Sigmoid colon (tissue), 6 donors: ENCODE measurements at regions not wholly inside any gene's neighbourhood (a gene's known extent, or its start where the extent isn't known, plus 50 kb on each side); places are given as distances from the start of the nearest gene placed in this dataset.

ENCODE experiments used
- DNase-seq: peaks from one replicate; pipeline ENCODE4 v3.0.0-alpha.2; 2019
- H3K27ac ChIP-seq, 4 donors: fragments of 200-600 bp; sonication (generic); one replicate each; pipeline ENCODE4 v1.5.1; 2016 to 2019; ENCODE audit warnings: mild to moderate bottlenecking in 1 of 4
- H3K27me3 ChIP-seq, 3 donors: fragments of 200-600 bp; sonication (generic); one replicate each; pipeline ENCODE4 v1.5.1; 2019; ENCODE audit warnings: mild to moderate bottlenecking in 1 of 3
- H3K36me3 ChIP-seq, 4 donors: fragments of 200-600 bp; sonication (generic); one replicate each; pipeline ENCODE4 v1.5.1; 2016 to 2019
- H3K4me1 ChIP-seq, 4 donors: fragments of 200-600 bp; sonication (generic); one replicate each; pipeline ENCODE4 v1.5.1; 2017 to 2019
- H3K4me3 ChIP-seq, 4 donors: fragments of 200-600 bp; sonication (generic); one replicate each; pipeline ENCODE4 v1.5.1; 2017 to 2019; ENCODE audit warnings: mild to moderate bottlenecking in 2 of 4, moderate library complexity in 1 of 4
- H3K9me3 ChIP-seq, 4 donors: fragments of 200-600 bp in 3 of 4; sonication (generic) in 3 of 4; one replicate each; pipeline versions ENCODE4 v1.5.1 to v1.6.1; 2013 to 2019
- EP300 ChIP-seq, 4 donors: sonication (generic); formaldehyde crosslinking; IDR thresholded peaks; one replicate each; pipeline ENCODE4 v1.6.1; 2017; ENCODE audit warnings: antibody characterized with exemption in 4 of 4
- POLR2A ChIP-seq, 2 donors: fragments of 450-650 bp; IDR thresholded peaks; one replicate each; pipeline ENCODE4 v1.6.1; 2016; ENCODE audit warnings: antibody characterized with exemption in 2 of 2, mild to moderate bottlenecking in 2 of 2, moderate library complexity in 2 of 2
- POLR2AphosphoS5 ChIP-seq, 4 donors: sonication (generic); formaldehyde crosslinking; IDR thresholded peaks; one replicate each; pipeline ENCODE4 v1.6.1; 2017; ENCODE audit warnings: antibody characterized with exemption in 4 of 4
- WGBS, 2 donors: extraction: QIAGEN DNeasy Blood & Tissue Kit; methylation state at CpG; one replicate each; pipeline ENCODE4 v1.1.7; 2013; 5-methylcytosine and 5-hydroxymethylcytosine counted together
- intact Hi-C: fragments of 100-400 bp; cut with DNase I; formaldehyde crosslinking; loops from one replicate; pipeline ENCODE4 v1.15.1; 2023
- small RNA-seq, 3 donors: library from RNA; depleted of rRNA; stranded (forward); fragments of <200 nt; gene quantifications; one replicate each; pipeline ENCODE3, GENCODE V24; 2016
- TF ChIP-seq, protein P1 (sequence below), 4 experiments: fragments of 450-650 bp in 3 of 4; fragments of 200-600 bp in 1 of 4; IDR thresholded peaks; one replicate each; pipeline ENCODE4 v1.5.1; 2016 to 2019; ENCODE audit warnings: antibody characterized with exemption in 4 of 4, mild to moderate bottlenecking in 3 of 4, moderate library complexity in 2 of 4
- donor health status: healthy with polysubstance abuse.
- donor health status: healthy.

DNA sequence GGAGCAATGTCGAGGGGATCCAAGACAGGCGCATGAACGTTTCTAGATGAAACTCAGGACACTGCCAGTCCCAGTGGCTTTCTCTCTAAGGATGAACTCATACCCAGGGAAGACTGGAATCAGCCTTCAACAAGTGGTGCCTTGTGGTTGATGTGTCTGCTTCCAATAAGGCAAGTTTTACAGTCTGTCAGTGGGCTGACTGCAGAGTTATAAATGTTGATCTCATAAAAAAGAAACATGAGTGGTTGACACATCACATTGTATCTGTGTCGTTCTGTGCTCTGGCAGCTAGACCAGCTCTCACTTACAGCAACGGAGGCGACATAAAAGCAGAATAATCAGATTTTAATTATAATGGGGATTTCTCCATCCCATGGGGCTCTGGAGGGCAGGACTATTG is 96.7 kb downstream of the SNX19 start:
- TF ChIP-seq POLR2A (IDR thresholded peaks at IDR 0.05) (no peak), POLR2AphosphoS5 (IDR thresholded peaks at IDR 0.05) (no peak), EP300 (IDR thresholded peaks at IDR 0.05) (no peak)
- TF ChIP-seq, protein P1, sequence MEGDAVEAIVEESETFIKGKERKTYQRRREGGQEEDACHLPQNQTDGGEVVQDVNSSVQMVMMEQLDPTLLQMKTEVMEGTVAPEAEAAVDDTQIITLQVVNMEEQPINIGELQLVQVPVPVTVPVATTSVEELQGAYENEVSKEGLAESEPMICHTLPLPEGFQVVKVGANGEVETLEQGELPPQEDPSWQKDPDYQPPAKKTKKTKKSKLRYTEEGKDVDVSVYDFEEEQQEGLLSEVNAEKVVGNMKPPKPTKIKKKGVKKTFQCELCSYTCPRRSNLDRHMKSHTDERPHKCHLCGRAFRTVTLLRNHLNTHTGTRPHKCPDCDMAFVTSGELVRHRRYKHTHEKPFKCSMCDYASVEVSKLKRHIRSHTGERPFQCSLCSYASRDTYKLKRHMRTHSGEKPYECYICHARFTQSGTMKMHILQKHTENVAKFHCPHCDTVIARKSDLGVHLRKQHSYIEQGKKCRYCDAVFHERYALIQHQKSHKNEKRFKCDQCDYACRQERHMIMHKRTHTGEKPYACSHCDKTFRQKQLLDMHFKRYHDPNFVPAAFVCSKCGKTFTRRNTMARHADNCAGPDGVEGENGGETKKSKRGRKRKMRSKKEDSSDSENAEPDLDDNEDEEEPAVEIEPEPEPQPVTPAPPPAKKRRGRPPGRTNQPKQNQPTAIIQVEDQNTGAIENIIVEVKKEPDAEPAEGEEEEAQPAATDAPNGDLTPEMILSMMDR (IDR thresholded peaks at IDR 0.05): no peak
- no peaks in the 10 kb centered on the region for H3K27me3 ChIP-seq
- H3K4me1 ChIP-seq: peaks cover 0 to 3% (median 0%) of the 10 kb centered on the region in 4 donors
- 72 to 73% methylated on average over 6 of the region's 6 CpGs for WGBS, 2 donors
- no peak for DNase-seq
- H3K9me3 ChIP-seq: no peaks in the 10 kb centered on the region
- intact Hi-C loops: loop anchor here (5.0 kb wide), 1 partner anchor 142 kb away; no protein-coding TSS in a partner anchor
- no peak overlapping the region for H3K4me3 ChIP-seq
- H3K36me3 ChIP-seq: no peaks in the 10 kb centered on the region
- no peak overlapping the region for H3K27ac ChIP-seq

Small RNAs in the stretch of these regions (small RNA-seq; reads per million reads assigned to genes)
- gene AP004371.1: 0 reads per million in 3 donors
- 0 reads per million in 3 donors for gene MIR8052
